Common myeloid progenitor, CD34-positive (primary cell): ENCODE measurements at regions not wholly inside any gene's neighbourhood (a gene's known extent, or its start where the extent isn't known, plus 50 kb on each side); places are given as distances from the start of the nearest gene placed in this dataset.

Experiments
- CTCF ChIA-PET: fragments of 350-600 bp; sonication (Branson Sonifier 250); formaldehyde crosslinking; loops from one replicate; lab custom pipeline; 2021; ENCODE audit warnings: antibody characterized with exemption; lab: Charles Lee
- POLR2A ChIA-PET: fragments of 350-600 bp; sonication (Branson Sonifier 250); formaldehyde crosslinking; loops from one replicate; lab custom pipeline; 2021; ENCODE audit warnings: antibody characterized with exemption; lab: Charles Lee
- DNase-seq, 3 donors: peaks; one replicate each; pipeline versions ENCODE4 v3.0.0 to v3.0.0-alpha.2; 2013
- H3K27ac ChIP-seq, 2 experiments: 1 replicate in 1 of 2; 2 replicates in 1 of 2; pipeline ENCODE4 v1.7.0; 2013; ENCODE audit warnings: inconsistent platforms in 2 of 2, low read length in 2 of 2, mild to moderate bottlenecking in 2 of 2, low read depth in 1 of 2, moderate library complexity in 1 of 2; ENCODE audit not compliant: severe bottlenecking in 2 of 2, insufficient read depth in 1 of 2, poor library complexity in 1 of 2
- H3K27me3 ChIP-seq, 5 experiments: replicated peaks in 2 of 5; 1 replicate in 3 of 5; 2 replicates in 2 of 5; pipeline versions ENCODE4 v1.6.1 to v1.7.0; 2013; ENCODE audit warnings: low read length in 4 of 5, mild to moderate bottlenecking in 2 of 5, moderate library complexity in 2 of 5, inconsistent platforms in 1 of 5; ENCODE audit not compliant: insufficient read depth in 5 of 5, control insufficient read depth in 4 of 5
- H3K36me3 ChIP-seq, 4 experiments: 1 replicate in 2 of 4; 2 replicates in 2 of 4; pipeline versions ENCODE4 v1.6.1 to v1.7.0; 2013; ENCODE audit warnings: low read length in 3 of 4, control low read depth in 1 of 4, mild to moderate bottlenecking in 1 of 4; ENCODE audit not compliant: control insufficient read depth in 4 of 4, insufficient read depth in 4 of 4
- H3K4me1 ChIP-seq, 4 experiments: 1 replicate in 3 of 4; 2 replicates in 1 of 4; pipeline versions ENCODE4 v1.6.1 to v1.7.1; 2013; ENCODE audit warnings: low read length in 3 of 4, mild to moderate bottlenecking in 3 of 4, control low read depth in 1 of 4, inconsistent platforms in 1 of 4, moderate library complexity in 1 of 4; ENCODE audit not compliant: control insufficient read depth in 4 of 4, insufficient read depth in 4 of 4; ENCODE audit errors: control extremely low read depth in 1 of 4
- H3K4me3 ChIP-seq, 7 experiments: 1 replicate in 4 of 7; 2 replicates in 3 of 7; pipeline versions ENCODE4 v1.5.1 to v1.7.0; 2013; ENCODE audit warnings: mild to moderate bottlenecking in 7 of 7, low read length in 6 of 7, moderate library complexity in 6 of 7, inconsistent platforms in 2 of 7, low read depth in 2 of 7, control low read depth in 1 of 7; ENCODE audit not compliant: insufficient read depth in 4 of 7, control insufficient read depth in 1 of 7; ENCODE audit errors: extremely low read depth in 1 of 7
- H3K9me3 ChIP-seq, 5 experiments: 1 replicate in 4 of 5; 2 replicates in 1 of 5; pipeline versions ENCODE4 v1.6.1 to v1.7.1; 2013; ENCODE audit warnings: low read length in 4 of 5, mild to moderate bottlenecking in 2 of 5, inconsistent platforms in 1 of 5, low read depth in 1 of 5, moderate library complexity in 1 of 5; ENCODE audit not compliant: control insufficient read depth in 4 of 5, insufficient read depth in 2 of 5; ENCODE audit errors: control extremely low read depth in 1 of 5
- WGBS: methylation state at CpG from one replicate; pipeline ENCODE4 v1.1.5; 2013; ENCODE audit not compliant: insufficient coverage; 5-methylcytosine and 5-hydroxymethylcytosine counted together

GRCh38 chr16:64736857-64737256 is 385.0 kb downstream of the CDH11 start:
- ChIA-PET POLR2A (no interaction called here), CTCF (no interaction called here)
- Histone ChIP-seq H3K27ac (no peak overlapping the region), H3K9me3 (peaks cover 0 to 2% (median 0%) of the 10 kb centered on the region in 5 experiments), H3K27me3 (no peaks in the 10 kb centered on the region), H3K4me3 (no peak overlapping the region), H3K4me1 (no peaks in the 10 kb centered on the region), H3K36me3 (no peaks in the 10 kb centered on the region)
- DNase-seq = no peak
- 100% methylated on average over 2 of the region's 2 CpGs for WGBS

- Histone ChIP-seq H3K36me3 (no peaks in the 10 kb centered on the region), H3K27me3 (no peaks in the 10 kb centered on the region), H3K27ac (no peak overlapping the region), H3K4me1 (no peaks in the 10 kb centered on the region), H3K4me3 (no peak overlapping the region), H3K9me3 (no peaks in the 10 kb centered on the region)
- DNase-seq = no peak
- ChIA-PET POLR2A (no interaction called here), CTCF (no interaction called here)
- WGBS = 100% methylated on average over 1 of the region's 1 CpG
Observed at GRCh38 chr16:64731891-64732290, 390.0 kb downstream of the CDH11 start.

GRCh38 chr16:64730261-64730660 is 391.6 kb downstream of the CDH11 start:
- Histone ChIP-seq H3K9me3 (no peaks in the 10 kb centered on the region), H3K4me3 (no peak overlapping the region), H3K27me3 (no peaks in the 10 kb centered on the region), H3K27ac (no peak overlapping the region), H3K4me1 (no peaks in the 10 kb centered on the region), H3K36me3 (no peaks in the 10 kb centered on the region)
- ChIA-PET CTCF (no interaction called here), POLR2A (no interaction called here)
- WGBS = no CpG with 5 or more reads among the region's 2 CpGs
- DNase-seq = no peak

GRCh38 chr16:64724339-64724738 is 397.5 kb downstream of the CDH11 start:
- 86% methylated on average over 5 of the region's 5 CpGs for WGBS
- Histone ChIP-seq H3K27ac (no peak overlapping the region), H3K4me1 (no peaks in the 10 kb centered on the region), H3K36me3 (no peaks in the 10 kb centered on the region), H3K4me3 (no peak overlapping the region), H3K9me3 (no peaks in the 10 kb centered on the region), H3K27me3 (no peaks in the 10 kb centered on the region)
- DNase-seq = no peak
- ChIA-PET CTCF (no interaction called here), POLR2A (no interaction called here)

GRCh38 chr16:64718486-64718885 is 403.4 kb downstream of the CDH11 start:
- 88% methylated on average over 6 of the region's 7 CpGs for WGBS
- Histone ChIP-seq H3K4me3 (no peak overlapping the region), H3K4me1 (no peaks in the 10 kb centered on the region), H3K9me3 (no peaks in the 10 kb centered on the region), H3K27me3 (no peaks in the 10 kb centered on the region), H3K27ac (no peak overlapping the region), H3K36me3 (no peaks in the 10 kb centered on the region)
- DNase-seq = no peak
- CTCF ChIA-PET = no interaction called here
- POLR2A ChIA-PET = no interaction called here

- DNase-seq = no peak
- Histone ChIP-seq H3K36me3 (no peaks in the 10 kb centered on the region), H3K9me3 (no peaks in the 10 kb centered on the region), H3K27ac (no peak overlapping the region), H3K4me3 (no peak overlapping the region), H3K27me3 (no peaks in the 10 kb centered on the region), H3K4me1 (no peaks in the 10 kb centered on the region)
- 100% methylated on average over 1 of the region's 3 CpGs for WGBS
- POLR2A ChIA-PET = no interaction called here
- CTCF ChIA-PET = no interaction called here
Observed at GRCh38 chr16:64717871-64718270, 404.0 kb downstream of the CDH11 start.

GRCh38 chr16:64715624-64716023 is 406.2 kb downstream of the CDH11 start:
- H3K4me3 ChIP-seq = no peak overlapping the region
- no peaks in the 10 kb centered on the region for H3K27me3 ChIP-seq
- H3K27ac ChIP-seq = no peak overlapping the region
- CTCF ChIA-PET = no interaction called here
- no peaks in the 10 kb centered on the region for H3K4me1 ChIP-seq
- no peaks in the 10 kb centered on the region for H3K36me3 ChIP-seq
- no peaks in the 10 kb centered on the region for H3K9me3 ChIP-seq
- DNase-seq = no peak
- POLR2A ChIA-PET = no interaction called here
- 94% methylated on average over 2 of the region's 2 CpGs for WGBS
